ENCODE measurements at regions not wholly inside any gene's neighbourhood (a gene's known extent, or its start where the extent isn't known, plus 50 kb on each side); places are given as distances from the start of the nearest gene placed in this dataset.

GRCh38 chr7:34219153-34219718 is 313.9 kb downstream of the BMPER start:
- H3K4me3 Mint-ChIP-seq (ENCODE audit: unreplicated experiment): no peak overlapping the region
- intact Hi-C loops (cut with micrococcal nuclease): no loop called here
- no peaks in the 10 kb centered on the region for H3K4me1 Mint-ChIP-seq (ENCODE audit: insufficient read depth, unreplicated experiment)
- no peaks in the 10 kb centered on the region for H3K9me3 Mint-ChIP-seq (ENCODE audit: unreplicated experiment)
- no peak overlapping the region for H3K27ac Mint-ChIP-seq (ENCODE audit: low read depth, unreplicated experiment)
- DNase-seq (ENCODE audit: unreplicated experiment): no peak
- ChIA-PET POLR2A (no interaction called here), CTCF (interaction anchor here (0.7 kb wide), 1 partner anchor 10 kb away, joined by 3 read pairs; no protein-coding TSS in a partner anchor)
- no peaks in the 10 kb centered on the region for H3K36me3 Mint-ChIP-seq (ENCODE audit: insufficient read depth, unreplicated experiment)
- no TSS peak for BruUV-seq (replicated peaks)
- no peak for TF ChIP-seq CTCF (IDR thresholded peaks at IDR 0.05; ENCODE audit: unreplicated experiment)
- no peaks in the 10 kb centered on the region for H3K27me3 Mint-ChIP-seq (ENCODE audit: insufficient read depth, unreplicated experiment)

DNA sequence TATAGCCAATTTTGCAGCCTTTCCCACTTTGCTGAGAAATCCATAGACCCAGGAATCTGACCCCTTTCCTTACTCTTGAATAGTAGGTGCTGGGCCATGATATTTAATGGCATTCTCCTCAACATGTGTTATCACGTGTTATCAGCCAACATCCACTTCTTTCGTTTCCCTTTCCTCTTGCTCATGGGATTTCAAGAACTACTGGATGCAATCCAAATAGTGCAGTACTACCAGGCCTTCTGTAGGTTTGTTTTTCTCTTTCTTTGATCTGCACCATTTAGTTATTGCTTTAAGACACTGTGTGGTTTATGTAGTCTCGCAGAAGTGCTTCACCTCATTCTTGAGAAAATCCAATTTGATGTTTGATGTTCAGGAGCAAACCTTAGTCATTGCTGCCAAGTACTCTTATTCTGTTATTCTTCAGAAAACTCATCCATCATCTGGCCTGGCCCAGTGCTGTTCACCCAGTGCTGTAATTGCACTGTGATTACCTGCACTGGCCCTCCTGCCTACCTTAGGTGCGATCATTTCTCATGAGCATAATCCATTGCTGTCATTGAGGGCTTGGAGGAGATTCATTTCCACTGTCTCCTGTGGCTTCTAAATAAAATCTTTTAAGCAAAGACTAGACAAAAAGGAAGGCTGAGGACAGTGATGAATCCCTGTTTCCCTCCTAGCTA is 315.3 kb downstream of the BMPER start:
- Mint-ChIP-seq H3K27ac (ENCODE audit: low read depth, unreplicated experiment) (no peak overlapping the region), H3K4me3 (ENCODE audit: unreplicated experiment) (no peak overlapping the region), H3K4me1 (ENCODE audit: insufficient read depth, unreplicated experiment) (no peaks in the 10 kb centered on the region), H3K36me3 (ENCODE audit: insufficient read depth, unreplicated experiment) (no peaks in the 10 kb centered on the region), H3K27me3 (ENCODE audit: insufficient read depth, unreplicated experiment) (no peaks in the 10 kb centered on the region), H3K9me3 (ENCODE audit: unreplicated experiment) (no peaks in the 10 kb centered on the region)
- no peak for TF ChIP-seq CTCF (IDR thresholded peaks at IDR 0.05; ENCODE audit: unreplicated experiment)
- intact Hi-C loops (cut with micrococcal nuclease): no loop called here
- POLR2A ChIA-PET: no interaction called here
- CTCF ChIA-PET: interaction anchor here (0.5 kb wide), 1 partner anchor 605 kb away, joined by 3 read pairs; no protein-coding TSS in a partner anchor
- DNase-seq (ENCODE audit: unreplicated experiment): no peak
- no TSS peak for BruUV-seq (replicated peaks)

GRCh38 chr7:34222316-34222715 is 317.0 kb downstream of the BMPER start:
- intact Hi-C loops (cut with micrococcal nuclease): no loop called here
- no peak for DNase-seq (ENCODE audit: unreplicated experiment)
- Mint-ChIP-seq H3K27ac (ENCODE audit: low read depth, unreplicated experiment) (no peak overlapping the region), H3K4me1 (ENCODE audit: insufficient read depth, unreplicated experiment) (no peaks in the 10 kb centered on the region), H3K9me3 (ENCODE audit: unreplicated experiment) (no peaks in the 10 kb centered on the region), H3K27me3 (ENCODE audit: insufficient read depth, unreplicated experiment) (no peaks in the 10 kb centered on the region), H3K4me3 (ENCODE audit: unreplicated experiment) (no peak overlapping the region), H3K36me3 (ENCODE audit: insufficient read depth, unreplicated experiment) (no peaks in the 10 kb centered on the region)
- BruUV-seq (replicated peaks): no TSS peak
- CTCF ChIA-PET: interaction anchor here (1.4 to 1.6 kb wide), 2 partner anchors 14 to 88 kb away, joined by 3 to 6 read pairs; no protein-coding TSS in a partner anchor
- TF ChIP-seq CTCF (IDR thresholded peaks at IDR 0.05; ENCODE audit: unreplicated experiment): no peak
- POLR2A ChIA-PET: no interaction called here

- BruUV-seq (replicated peaks): no TSS peak
- H3K27me3 Mint-ChIP-seq (ENCODE audit: insufficient read depth, unreplicated experiment): no peaks in the 10 kb centered on the region
- intact Hi-C loops (cut with micrococcal nuclease): no loop called here
- no peaks in the 10 kb centered on the region for H3K36me3 Mint-ChIP-seq (ENCODE audit: insufficient read depth, unreplicated experiment)
- CTCF ChIA-PET: interaction anchor here (1.1 to 1.6 kb wide), 3 partner anchors 14 to 88 kb away, joined by 3 to 6 read pairs (median 3); no protein-coding TSS in a partner anchor
- no peak for TF ChIP-seq CTCF (IDR thresholded peaks at IDR 0.05; ENCODE audit: unreplicated experiment)
- POLR2A ChIA-PET: no interaction called here
- DNase-seq (ENCODE audit: unreplicated experiment): no peak
- no peak overlapping the region for H3K27ac Mint-ChIP-seq (ENCODE audit: low read depth, unreplicated experiment)
- no peaks in the 10 kb centered on the region for H3K9me3 Mint-ChIP-seq (ENCODE audit: unreplicated experiment)
- no peak overlapping the region for H3K4me3 Mint-ChIP-seq (ENCODE audit: unreplicated experiment)
- H3K4me1 Mint-ChIP-seq (ENCODE audit: insufficient read depth, unreplicated experiment): no peaks in the 10 kb centered on the region
Measured at GRCh38 chr7:34222722-34223121, 317.4 kb downstream of the BMPER start.

Measured in MCF 10A (cell line).